ENCODE measurements at regions not wholly inside any gene's neighbourhood (a gene's known extent, or its start where the extent isn't known, plus 50 kb on each side); places are given as distances from the start of the nearest gene placed in this dataset.

GRCh38 chr1:87252406-87252805 is 76.3 kb upstream of the LMO4 start:
- peaks cover 16% of the 10 kb centered on the region for H3K27me3 Mint-ChIP-seq
- CTCF ChIA-PET, result no interaction called here
- H3K36me3 Mint-ChIP-seq, result no peaks in the 10 kb centered on the region
- H3K27ac Mint-ChIP-seq, result no peak overlapping the region
- no peak for DNase-seq
- H3K9me3 Mint-ChIP-seq, result no peaks in the 10 kb centered on the region
- H3K4me1 Mint-ChIP-seq, result no peaks in the 10 kb centered on the region
- no peak overlapping the region for H3K4me3 Mint-ChIP-seq

- no peak for DNase-seq
- Mint-ChIP-seq H3K4me1 (no peaks in the 10 kb centered on the region), H3K4me3 (no peak overlapping the region), H3K36me3 (no peaks in the 10 kb centered on the region), H3K27me3 (peaks cover 4% of the 10 kb centered on the region), H3K27ac (no peak overlapping the region), H3K9me3 (no peaks in the 10 kb centered on the region)
- CTCF ChIA-PET, result no interaction called here
Measured at GRCh38 chr1:87262688-87263087, 66.0 kb upstream of the LMO4 start.

GRCh38 chr1:87263281-87263680 is 65.4 kb upstream of the LMO4 start:
- Mint-ChIP-seq H3K4me3 (no peak overlapping the region), H3K27me3 (peaks cover 4% of the 10 kb centered on the region), H3K27ac (no peak overlapping the region), H3K9me3 (no peaks in the 10 kb centered on the region), H3K36me3 (no peaks in the 10 kb centered on the region), H3K4me1 (no peaks in the 10 kb centered on the region)
- CTCF ChIA-PET, result interaction anchor here (0.6 kb wide), 1 partner anchor 15 kb away, joined by 3 read pairs; no protein-coding TSS in a partner anchor
- DNase-seq, result no peak

GRCh38 chr1:87263785-87264184 is 64.9 kb upstream of the LMO4 start:
- DNase-seq, result no peak

GRCh38 chr1:87264976-87265375 is 63.7 kb upstream of the LMO4 start:
- Mint-ChIP-seq H3K9me3 (no peaks in the 10 kb centered on the region), H3K4me3 (no peak overlapping the region), H3K27me3 (peaks cover 7% of the 10 kb centered on the region), H3K27ac (no peak overlapping the region), H3K36me3 (no peaks in the 10 kb centered on the region), H3K4me1 (no peaks in the 10 kb centered on the region)
- CTCF ChIA-PET, result no interaction called here
- no peak for DNase-seq

More at GRCh38 chr1:87263785-87264184, 64.9 kb upstream of the LMO4 start:
- no peak overlapping the region for H3K27ac Mint-ChIP-seq
- H3K4me1 Mint-ChIP-seq, result no peaks in the 10 kb centered on the region
- CTCF ChIA-PET, result interaction anchor here (0.6 kb wide), 1 partner anchor 15 kb away, joined by 3 read pairs; no protein-coding TSS in a partner anchor
- H3K36me3 Mint-ChIP-seq, result no peaks in the 10 kb centered on the region
- no peaks in the 10 kb centered on the region for H3K9me3 Mint-ChIP-seq
- no peak overlapping the region for H3K4me3 Mint-ChIP-seq
- H3K27me3 Mint-ChIP-seq, result peaks cover 4% of the 10 kb centered on the region

GRCh38 chr1:87265786-87266185 is 62.9 kb upstream of the LMO4 start:
- no peak overlapping the region for H3K4me3 Mint-ChIP-seq
- H3K27me3 Mint-ChIP-seq, result peaks cover 8% of the 10 kb centered on the region

GRCh38 chr1:87268111-87268510 is 60.6 kb upstream of the LMO4 start:
- no peak overlapping the region for H3K4me3 Mint-ChIP-seq
- H3K27ac Mint-ChIP-seq, result no peak overlapping the region
- no peaks in the 10 kb centered on the region for H3K4me1 Mint-ChIP-seq
- H3K9me3 Mint-ChIP-seq, result no peaks in the 10 kb centered on the region
- DNase-seq, result no peak
- peaks cover 8% of the 10 kb centered on the region for H3K27me3 Mint-ChIP-seq
- H3K36me3 Mint-ChIP-seq, result no peaks in the 10 kb centered on the region
- CTCF ChIA-PET, result no interaction called here

More at GRCh38 chr1:87265786-87266185, 62.9 kb upstream of the LMO4 start:
- no peak for DNase-seq
- CTCF ChIA-PET, result no interaction called here
- no peak overlapping the region for H3K27ac Mint-ChIP-seq
- H3K9me3 Mint-ChIP-seq, result no peaks in the 10 kb centered on the region
- no peaks in the 10 kb centered on the region for H3K36me3 Mint-ChIP-seq
- no peaks in the 10 kb centered on the region for H3K4me1 Mint-ChIP-seq

GRCh38 chr1:87269921-87270320 is 58.8 kb upstream of the LMO4 start:
- DNase-seq, result no peak
- CTCF ChIA-PET, result interaction anchor here (1.2 to 1.4 kb wide), 2 partner anchors 11 to 23 kb away, joined by 3 read pairs; no protein-coding TSS in a partner anchor
- no peaks in the 10 kb centered on the region for H3K9me3 Mint-ChIP-seq
- H3K4me1 Mint-ChIP-seq, result no peaks in the 10 kb centered on the region
- H3K27ac Mint-ChIP-seq, result no peak overlapping the region
- no peaks in the 10 kb centered on the region for H3K36me3 Mint-ChIP-seq
- peaks cover 8% of the 10 kb centered on the region for H3K27me3 Mint-ChIP-seq
- no peak overlapping the region for H3K4me3 Mint-ChIP-seq

- CTCF ChIA-PET, result no interaction called here
- H3K9me3 Mint-ChIP-seq, result no peaks in the 10 kb centered on the region
Measured at GRCh38 chr1:87273291-87273690, 55.4 kb upstream of the LMO4 start.

GRCh38 chr1:87274851-87275250 is 53.8 kb upstream of the LMO4 start:
- Mint-ChIP-seq H3K4me3 (no peak overlapping the region), H3K4me1 (no peaks in the 10 kb centered on the region), H3K9me3 (no peaks in the 10 kb centered on the region), H3K27me3 (peaks cover 3% of the 10 kb centered on the region), H3K27ac (no peak overlapping the region), H3K36me3 (no peaks in the 10 kb centered on the region)
- CTCF ChIA-PET, result no interaction called here
- no peak for DNase-seq

More at GRCh38 chr1:87273291-87273690, 55.4 kb upstream of the LMO4 start:
- peaks cover 5% of the 10 kb centered on the region for H3K27me3 Mint-ChIP-seq
- no peak for DNase-seq
- no peaks in the 10 kb centered on the region for H3K4me1 Mint-ChIP-seq
- H3K4me3 Mint-ChIP-seq, result no peak overlapping the region
- no peaks in the 10 kb centered on the region for H3K36me3 Mint-ChIP-seq
- no peak overlapping the region for H3K27ac Mint-ChIP-seq

- no peaks in the 10 kb centered on the region for H3K9me3 Mint-ChIP-seq
- H3K36me3 Mint-ChIP-seq, result no peaks in the 10 kb centered on the region
- H3K27ac Mint-ChIP-seq, result no peak overlapping the region
- no peak overlapping the region for H3K4me3 Mint-ChIP-seq
- no peaks in the 10 kb centered on the region for H3K4me1 Mint-ChIP-seq
- no peaks in the 10 kb centered on the region for H3K27me3 Mint-ChIP-seq
- CTCF ChIA-PET, result interaction anchor here (0.7 kb wide), 1 partner anchor 137 kb away, joined by 3 read pairs; no protein-coding TSS in a partner anchor
- no peak for DNase-seq
Measured at GRCh38 chr1:87278825-87279535, 49.7 kb upstream of the LMO4 start.
